ENCODE measurements at regions not wholly inside any gene's neighbourhood (a gene's known extent, or its start where the extent isn't known, plus 50 kb on each side); places are given as distances from the start of the nearest gene placed in this dataset.

GRCh38 chrX:147342197-147342596 lies 527.7 kb upstream of the CXorf51A start:
- intact Hi-C loops (cut with DNase I; ENCODE audit: low total_unique reads), result no loop called here

DNA sequence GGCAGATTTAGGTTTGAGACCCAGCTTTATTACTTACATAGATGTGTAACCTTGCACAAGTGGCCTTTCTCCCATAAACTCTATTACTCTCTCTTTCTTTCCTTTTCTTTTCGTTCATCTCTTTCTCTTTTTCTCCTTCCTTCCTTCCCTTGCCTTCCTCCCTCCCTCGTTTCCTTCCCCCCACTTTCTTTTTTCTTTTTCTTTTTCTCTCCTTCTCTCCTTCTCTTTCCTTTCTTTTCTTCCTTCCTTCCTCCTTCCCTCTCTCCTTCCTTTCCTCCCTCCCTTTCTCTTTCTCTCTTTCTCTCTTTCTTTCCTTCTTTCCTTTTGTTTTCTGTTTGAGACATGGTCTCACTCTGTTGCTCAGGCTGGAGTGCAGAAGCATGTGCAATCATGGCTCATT lies 526.4 kb upstream of the CXorf51A start:
- H3K36me3 ChIP-seq, result no peaks in the 10 kb centered on the region
- WGBS, 5 donors, result 38 to 76% (median 57%) methylated on average over 2 of the region's 2 CpGs
- H3K4me3 ChIP-seq, result no peak overlapping the region
- intact Hi-C loops (cut with DNase I; ENCODE audit: low total_unique reads), result no loop called here
- no peaks in the 10 kb centered on the region for H3K27me3 ChIP-seq (replicated peaks in 1 of 7)
- H3K27ac ChIP-seq, result no peak overlapping the region
- DNase-seq, result no peak
- peaks cover 0 to 8% (median 0%) of the 10 kb centered on the region in 8 donors for H3K9me3 ChIP-seq
- H3K4me1 ChIP-seq, result no peaks in the 10 kb centered on the region
- TF ChIP-seq CTCF (IDR thresholded peaks at IDR 0.05 in 8 of 11, conservative IDR thresholded peaks at IDR 0.05 in 3 of 11), result no peak

More at GRCh38 chrX:147342197-147342596, 527.7 kb upstream of the CXorf51A start:
- Histone ChIP-seq H3K36me3 (no peaks in the 10 kb centered on the region), H3K4me1 (no peaks in the 10 kb centered on the region), H3K4me3 (no peak overlapping the region), H3K27me3 (replicated peaks in 1 of 7) (no peaks in the 10 kb centered on the region), H3K9me3 (no peaks in the 10 kb centered on the region), H3K27ac (no peak overlapping the region)
- DNase-seq, result no peak
- TF ChIP-seq POLR2AphosphoS5 (IDR thresholded peaks at IDR 0.05) (no peak), CTCF (IDR thresholded peaks at IDR 0.05 in 8 of 11, conservative IDR thresholded peaks at IDR 0.05 in 3 of 11) (no peak), POLR2A (IDR thresholded peaks at IDR 0.05) (no peak)

GRCh38 chrX:147333821-147334220 lies 519.3 kb upstream of the CXorf51A start:
- WGBS, 5 donors, result 76 to 86% (median 85%) methylated on average over 5 of the region's 5 CpGs
- H3K36me3 ChIP-seq, result no peaks in the 10 kb centered on the region
- H3K27me3 ChIP-seq (replicated peaks in 1 of 7), result no peaks in the 10 kb centered on the region
- H3K27ac ChIP-seq, result no peak overlapping the region
- intact Hi-C loops (cut with DNase I; ENCODE audit: low total_unique reads), result no loop called here
- no peak overlapping the region for H3K4me3 ChIP-seq
- H3K9me3 ChIP-seq, result peaks cover 0 to 9% (median 0%) of the 10 kb centered on the region in 8 donors
- DNase-seq, result no peak
- TF ChIP-seq CTCF (IDR thresholded peaks at IDR 0.05 in 8 of 11, conservative IDR thresholded peaks at IDR 0.05 in 3 of 11) (no peak), POLR2AphosphoS5 (IDR thresholded peaks at IDR 0.05) (no peak), POLR2A (IDR thresholded peaks at IDR 0.05) (no peak)
- no peaks in the 10 kb centered on the region for H3K4me1 ChIP-seq

- Histone ChIP-seq H3K27me3 (replicated peaks in 1 of 7) (peaks cover 0 to 3% (median 0%) of the 10 kb centered on the region in 7 donors), H3K27ac (no peak overlapping the region), H3K4me1 (no peaks in the 10 kb centered on the region), H3K9me3 (no peaks in the 10 kb centered on the region), H3K36me3 (no peaks in the 10 kb centered on the region), H3K4me3 (no peak overlapping the region)
- WGBS, 5 donors, result 75 to 97% (median 89%) methylated on average over 3 of the region's 3 CpGs
- DNase-seq, result no peak
- intact Hi-C loops (cut with DNase I; ENCODE audit: low total_unique reads), result no loop called here
- TF ChIP-seq CTCF (IDR thresholded peaks at IDR 0.05 in 8 of 11, conservative IDR thresholded peaks at IDR 0.05 in 3 of 11), result no peak
- TF ChIP-seq POLR2A (IDR thresholded peaks at IDR 0.05), result no peak
- no peak for TF ChIP-seq POLR2AphosphoS5 (IDR thresholded peaks at IDR 0.05)
These were observed 508.0 kb upstream of the CXorf51A start for GRCh38 chrX:147322496-147322895.

All from spleen (tissue), 11 donors.